Omental fat pad (tissue), 3 donors: ENCODE measurements at regions not wholly inside any gene's neighbourhood (a gene's known extent, or its start where the extent isn't known, plus 50 kb on each side); places are given as distances from the start of the nearest gene placed in this dataset.

Experiments used
- ATAC-seq: fragments of 150-250 bp; one replicate; pipeline ENCODE4 v1.9.1; 2016; ENCODE audit warnings: mild to moderate bottlenecking, moderate library complexity; ENCODE audit not compliant: low FRiP score
- DNase-seq: peaks from one replicate; pipeline ENCODE4 v3.0.0-alpha.2; 2019; ENCODE audit warnings: low spot score
- CTCF ChIP-seq, 3 donors: fragments of 450-650 bp; IDR thresholded peaks; one replicate each; pipeline ENCODE4 v1.5.1; 2016 to 2017; ENCODE audit warnings: antibody characterized with exemption in 3 of 3, mild to moderate bottlenecking in 3 of 3, moderate library complexity in 2 of 3

- no peak for TF ChIP-seq CTCF (IDR thresholded peaks at IDR 0.05)
- no peak for DNase-seq
- no peak for ATAC-seq
These were observed 115.2 kb downstream of the EDEM1 start for GRCh38 chr3:5302661-5303060.

GRCh38 chr3:5304188-5304587, 116.7 kb downstream of the EDEM1 start:
- no peak for DNase-seq
- TF ChIP-seq CTCF (IDR thresholded peaks at IDR 0.05): no peak
- no peak for ATAC-seq

GRCh38 chr3:5304789-5305683, 117.5 kb downstream of the EDEM1 start:
- TF ChIP-seq CTCF (IDR thresholded peaks at IDR 0.05): no peak
- ATAC-seq: peak; percentile 15
- DNase-seq: no peak

DNA sequence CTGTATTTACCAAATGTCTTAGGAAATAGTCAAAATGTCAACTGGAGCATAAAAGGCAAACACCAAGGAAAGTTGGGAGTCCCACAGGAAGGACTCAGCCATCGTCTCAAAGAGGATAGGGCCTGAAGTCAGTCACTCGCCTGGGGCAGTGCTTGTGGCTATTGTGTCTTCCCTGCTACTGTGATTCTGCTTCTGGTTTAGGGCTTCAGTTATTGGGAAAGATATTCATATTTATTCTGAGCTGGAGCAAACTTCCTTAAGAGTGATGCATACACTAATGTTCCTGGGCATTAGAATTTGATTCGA, 118.1 kb downstream of the EDEM1 start:
- no peak for DNase-seq
- ATAC-seq: no peak
- TF ChIP-seq CTCF (IDR thresholded peaks at IDR 0.05): no peak

DNA sequence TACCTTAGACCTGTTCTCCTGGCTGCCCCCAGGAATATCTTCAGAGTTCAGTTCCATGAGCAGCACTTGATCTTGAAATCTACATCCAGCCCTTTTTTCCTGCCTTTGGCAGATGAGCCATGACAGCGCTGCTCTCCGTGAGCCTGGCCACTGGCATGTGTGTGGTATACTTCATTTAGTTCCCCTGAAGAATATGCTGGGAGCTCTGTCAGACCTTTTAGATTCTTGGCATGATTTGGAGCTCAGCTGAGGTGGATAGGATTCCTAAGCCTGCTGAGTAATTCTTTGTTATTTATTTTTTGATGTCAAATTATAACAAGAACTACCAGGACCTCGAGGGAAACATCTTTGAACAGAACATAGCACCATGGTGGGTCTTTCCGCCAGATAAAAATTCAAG, 121.7 kb downstream of the EDEM1 start:
- DNase-seq: no peak
- TF ChIP-seq CTCF (IDR thresholded peaks at IDR 0.05): no peak
- ATAC-seq: no peak

DNA sequence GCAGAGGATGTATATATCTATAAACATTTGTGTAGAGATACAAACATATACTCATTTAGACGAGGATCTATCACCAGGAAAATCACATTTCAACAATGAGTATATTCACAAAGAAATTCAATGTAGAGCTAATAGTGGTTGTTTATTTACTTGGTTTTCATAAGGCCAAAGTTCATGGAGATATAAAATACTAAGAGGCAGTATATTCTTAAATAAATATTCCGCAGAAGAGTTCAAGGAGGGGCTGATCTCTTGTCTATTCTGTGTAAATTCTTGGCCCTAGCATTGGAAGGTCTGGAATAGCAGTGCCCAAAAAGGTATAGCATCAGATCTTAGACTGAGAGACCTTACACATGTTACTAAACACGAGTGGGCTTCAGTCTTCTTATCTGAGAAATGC, 122.1 kb downstream of the EDEM1 start:
- DNase-seq: no peak
- TF ChIP-seq CTCF (IDR thresholded peaks at IDR 0.05): no peak
- no peak for ATAC-seq

GRCh38 chr3:5310509-5310908, 123.0 kb downstream of the EDEM1 start:
- no peak for ATAC-seq
- no peak for TF ChIP-seq CTCF (IDR thresholded peaks at IDR 0.05)
- DNase-seq: no peak
